OCI-LY1 (cell line): ENCODE measurements at regions not wholly inside any gene's neighbourhood (a gene's known extent, or its start where the extent isn't known, plus 50 kb on each side); places are given as distances from the start of the nearest gene placed in this dataset.
A peak's percentile ranks its signal among the peaks of the same experiment; 100 is the strongest.

Source experiments
- H2AFZ ChIP-seq: fragments of 200-600 bp; sonication (generic), shearing (Covaris generic); 2 replicates; pipeline ENCODE4 v1.6.0; 2014; ENCODE audit warnings: antibody characterized with exemption, mild to moderate bottlenecking, low read length
- H3F3A ChIP-seq: fragments of 200-600 bp; sonication (generic), shearing (Covaris generic); 2 replicates; pipeline ENCODE4 v1.6.0; 2014; ENCODE audit warnings: mild to moderate bottlenecking, antibody characterized with exemption, low read length, moderate library complexity; ENCODE audit not compliant: insufficient read depth
- H3K27ac ChIP-seq: fragments of 200-600 bp; sonication (generic); 2 replicates; pipeline ENCODE4 v1.5.1; 2014; ENCODE audit warnings: low read length, mixed run types, mild to moderate bottlenecking, low read depth; ENCODE audit not compliant: poor library complexity, severe bottlenecking
- H3K27me3 ChIP-seq: fragments of 200-600 bp; sonication (generic); 2 replicates; pipeline ENCODE4 v1.6.0; 2014; ENCODE audit warnings: antibody characterized with exemption, mild to moderate bottlenecking, low read length, moderate library complexity; ENCODE audit not compliant: insufficient read depth
- H3K36me3 ChIP-seq: fragments of 200-600 bp; sonication (generic); 2 replicates; pipeline ENCODE4 v1.6.1; 2014; ENCODE audit warnings: mild to moderate bottlenecking, antibody characterized with exemption, low read length, moderate library complexity, mixed read lengths; ENCODE audit not compliant: insufficient read depth
- H3K4me1 ChIP-seq: fragments of 200-600 bp; sonication (generic); 2 replicates; pipeline ENCODE4 v1.5.1; 2014; ENCODE audit warnings: mild to moderate bottlenecking, low read length, moderate library complexity; ENCODE audit not compliant: insufficient read depth, severe bottlenecking
- H3K4me2 ChIP-seq: fragments of 200-600 bp; sonication (generic), shearing (Covaris generic); 2 replicates; pipeline ENCODE4 v1.6.1; 2014; ENCODE audit warnings: low read length
- H3K4me3 ChIP-seq: fragments of 200-600 bp; sonication (generic); 2 replicates; pipeline ENCODE4 v1.5.1; 2014; ENCODE audit warnings: low read length, low read depth, mild to moderate bottlenecking, mixed read lengths; ENCODE audit not compliant: poor library complexity, severe bottlenecking
- H3K79me2 ChIP-seq: fragments of 200-600 bp; shearing (Covaris generic); 2 replicates; pipeline ENCODE4 v1.6.1; 2016; ENCODE audit warnings: mixed run types, low read length, mixed read lengths; ENCODE audit not compliant: insufficient read depth
- H3K9ac ChIP-seq: fragments of 200-600 bp; sonication (generic), shearing (Covaris generic); 2 replicates; pipeline ENCODE4 v1.6.1; 2014; ENCODE audit warnings: mild to moderate bottlenecking, low read length, mixed read lengths
- H3K9me2 ChIP-seq: fragments of 200-600 bp; sonication (generic), shearing (Covaris generic); 2 replicates; pipeline ENCODE4 v1.6.1; 2014; ENCODE audit warnings: low read depth, mild to moderate bottlenecking, low read length, mixed read lengths
- H3K9me3 ChIP-seq: fragments of 200-600 bp; shearing (Covaris generic); 2 replicates; pipeline ENCODE4 v1.6.1; 2014; ENCODE audit warnings: low read length, mixed read lengths
- H4K20me1 ChIP-seq: fragments of 200-600 bp; sonication (generic), shearing (Covaris generic); 2 replicates; pipeline ENCODE4 v1.6.0; 2016; ENCODE audit warnings: mild to moderate bottlenecking, low read length; ENCODE audit not compliant: insufficient read depth
- CTCF ChIP-seq: fragments of 200-600 bp; sonication (generic), shearing (Covaris generic); IDR thresholded peaks from 2 replicates; pipeline ENCODE4 v1.5.1; 2017; ENCODE audit warnings: mild to moderate bottlenecking, antibody characterized with exemption, low read length, moderate library complexity, mixed read lengths
- EZH2 ChIP-seq: fragments of 200-600 bp; sonication (generic), shearing (Covaris generic); IDR thresholded peaks from 2 replicates; pipeline ENCODE4 v1.8.0; 2017; ENCODE audit warnings: borderline replicate concordance, mixed run types, mild to moderate bottlenecking, antibody characterized with exemption, low read length, moderate library complexity, mixed read lengths

GRCh38 chr4:153126137-153126536 is 78.1 kb upstream of the TRIM2 start:
- Histone ChIP-seq H3K9me2 (no peaks in the 10 kb centered on the region), H3K4me1 (peaks cover 4% of the 10 kb centered on the region), H3K27me3 (no peaks in the 10 kb centered on the region), H3K36me3 (no peaks in the 10 kb centered on the region), H2AFZ (no peak overlapping the region), H3K4me2 (no peak overlapping the region), H4K20me1 (no peaks in the 10 kb centered on the region), H3K4me3 (no peak overlapping the region), H3K9me3 (no peaks in the 10 kb centered on the region), H3K9ac (no peak overlapping the region), H3F3A (no peaks in the 10 kb centered on the region), H3K27ac (no peak overlapping the region), H3K79me2 (no peaks in the 10 kb centered on the region)
- no peak for TF ChIP-seq CTCF
- no peak for TF ChIP-seq EZH2

GRCh38 chr4:153127760-153128494 is 76.3 kb upstream of the TRIM2 start:
- Histone ChIP-seq H3K9me2 (no peaks in the 10 kb centered on the region), H3K27ac (no peak overlapping the region), H3K36me3 (no peaks in the 10 kb centered on the region), H3K9ac (no peak overlapping the region), H3K79me2 (no peaks in the 10 kb centered on the region), H3K27me3 (no peaks in the 10 kb centered on the region), H3K4me3 (no peak overlapping the region), H2AFZ (no peak overlapping the region), H3K4me1 (peaks cover 4% of the 10 kb centered on the region), H3K9me3 (no peaks in the 10 kb centered on the region), H3F3A (no peaks in the 10 kb centered on the region), H4K20me1 (no peaks in the 10 kb centered on the region), H3K4me2 (no peak overlapping the region)
- peak; percentile 88 for TF ChIP-seq CTCF
- TF ChIP-seq EZH2, result no peak

- H4K20me1 ChIP-seq, result no peaks in the 10 kb centered on the region
- H3K36me3 ChIP-seq, result no peaks in the 10 kb centered on the region
- no peaks in the 10 kb centered on the region for H3K79me2 ChIP-seq
- H3K9me3 ChIP-seq, result no peaks in the 10 kb centered on the region
- H3K9me2 ChIP-seq, result no peaks in the 10 kb centered on the region
- H2AFZ ChIP-seq, result no peak overlapping the region
- no peaks in the 10 kb centered on the region for H3K27me3 ChIP-seq
- no peak overlapping the region for H3K27ac ChIP-seq
- H3K4me2 ChIP-seq, result no peak overlapping the region
- H3K9ac ChIP-seq, result no peak overlapping the region
- no peak for TF ChIP-seq EZH2
- TF ChIP-seq CTCF, result 0 out of 2 replicates have a peak, but pooled peaks have one; percentile 38
- H3F3A ChIP-seq, result no peaks in the 10 kb centered on the region
- no peak overlapping the region for H3K4me3 ChIP-seq
- H3K4me1 ChIP-seq, result peaks cover 4% of the 10 kb centered on the region
Observed at GRCh38 chr4:153131596-153131995, 72.6 kb upstream of the TRIM2 start.
